ENCODE measurements at regions not wholly inside any gene's neighbourhood (a gene's known extent, or its start where the extent isn't known, plus 50 kb on each side); places are given as distances from the start of the nearest gene placed in this dataset.

- TF ChIP-seq POLR2A (IDR thresholded peaks at IDR 0.05): no peak
- no peak for TF ChIP-seq CTCF (IDR thresholded peaks at IDR 0.05)
These were observed 678.2 kb downstream of the ADGRL2 start for GRCh38 chr1:82478916-82479315.

All from adrenal gland (tissue), 5 donors.